Motor neuron (in vitro differentiated cells): ENCODE measurements at regions not wholly inside any gene's neighbourhood (a gene's known extent, or its start where the extent isn't known, plus 50 kb on each side); places are given as distances from the start of the nearest gene placed in this dataset.

Experiments
- ATAC-seq, 8 experiments: fragments of 200-7000 bp; cut with Tn5 transposase; replicated peaks in 6 of 8; 2 replicates each; pipeline ENCODE4 v1.8.0; 2021; ENCODE audit warnings: mild to moderate bottlenecking in 8 of 8, moderate library complexity in 8 of 8
- H3K27ac ChIP-seq, 2 donors: fragments of 250-450 bp; sonication (Bioruptor Pico); 2 replicates each; pipeline ENCODE4 v1.9.0; 2021; ENCODE audit warnings: antibody characterized with exemption in 2 of 2, mild to moderate bottlenecking in 2 of 2, moderate library complexity in 1 of 2
- H3K4me1 ChIP-seq, 2 donors: fragments of 250-450 bp; sonication (Bioruptor Pico); replicated peaks in 1 of 2; 2 replicates each; pipeline ENCODE4 v1.6.1; 2021; ENCODE audit warnings: antibody characterized with exemption in 2 of 2, mild to moderate bottlenecking in 2 of 2, moderate library complexity in 1 of 2
- H3K4me3 ChIP-seq, 5 donors: fragments of 250-450 bp; sonication (Bioruptor Pico); 2 replicates each; pipeline ENCODE4 v1.9.0; 2021; ENCODE audit warnings: antibody characterized with exemption in 5 of 5, mild to moderate bottlenecking in 5 of 5, moderate library complexity in 4 of 5
- WGBS, 10 experiments: fragments of 450-650 bp; shearing (Covaris generic); methylation state at CpG; one replicate each; pipeline ENCODE4 v1.0.0; 2022; 5-methylcytosine and 5-hydroxymethylcytosine counted together
- in situ Hi-C, 9 experiments: fragments of 400-800 bp; cut with MboI; loops; one replicate each; pipeline ENCODE4 v1.15.0; 2021; ENCODE audit warnings: low sequenced_read_pairs in 9 of 9, low pct_unique_long_range_greater_than_20kb in 2 of 9; ENCODE audit not compliant: unreplicated experiment in 9 of 9

GRCh38 chr12:58034712-58035111, 93.3 kb downstream of the ATP23 start:
- ATAC-seq: no peak
- Histone ChIP-seq H3K4me3 (no peak overlapping the region), H3K4me1 (no peaks in the 10 kb centered on the region), H3K27ac (no peak overlapping the region)
- in situ Hi-C loops: no loop called here
- WGBS, 10 experiments: 14 to 80% (median 29%) methylated on average over 1 of the region's 1 CpG; no CpG with 5 or more reads in 3 of the 10 experiments

GRCh38 chr12:58041441-58041840, 100.1 kb downstream of the ATP23 start:
- WGBS, 10 experiments: 0 to 100% (median 92%) methylated on average over 1 to 2 of the region's 2 CpGs; no CpG with 5 or more reads in 2 of the 10 experiments
- in situ Hi-C loops: no loop called here
- no peak overlapping the region for H3K4me3 ChIP-seq
- ATAC-seq: no peak
- no peak overlapping the region for H3K27ac ChIP-seq
- H3K4me1 ChIP-seq: no peaks in the 10 kb centered on the region

- Histone ChIP-seq H3K4me3 (no peak overlapping the region), H3K27ac (no peak overlapping the region), H3K4me1 (no peaks in the 10 kb centered on the region)
- in situ Hi-C loops: no loop called here
- ATAC-seq: no peak
Measured at GRCh38 chr12:58044966-58045365, 103.6 kb downstream of the ATP23 start.

GRCh38 chr12:58046271-58046670, 104.9 kb downstream of the ATP23 start:
- Histone ChIP-seq H3K4me3 (no peak overlapping the region), H3K4me1 (no peaks in the 10 kb centered on the region), H3K27ac (no peak overlapping the region)
- in situ Hi-C loops: no loop called here
- no peak for ATAC-seq
- 0 to 80% (median 56%) methylated on average over 1 of the region's 1 CpG; no CpG with 5 or more reads in 2 of the 10 experiments for WGBS, 10 experiments

GRCh38 chr12:58051378-58051777, 110.0 kb downstream of the ATP23 start:
- 0 to 60% (median 53%) methylated on average over 1 of the region's 1 CpG; no CpG with 5 or more reads in 5 of the 10 experiments for WGBS, 10 experiments
- Histone ChIP-seq H3K4me3 (no peak overlapping the region), H3K27ac (no peak overlapping the region), H3K4me1 (no peaks in the 10 kb centered on the region)
- ATAC-seq: no peak
- in situ Hi-C loops: no loop called here

GRCh38 chr12:58064666-58065065, 123.3 kb downstream of the ATP23 start:
- in situ Hi-C loops: no loop called here
- Histone ChIP-seq H3K27ac (no peak overlapping the region), H3K4me1 (no peaks in the 10 kb centered on the region), H3K4me3 (no peak overlapping the region)
- WGBS, 10 experiments: 44 to 100% (median 100%) methylated on average over 1 of the region's 1 CpG
- ATAC-seq: no peak

- Histone ChIP-seq H3K27ac (no peak overlapping the region), H3K4me1 (no peaks in the 10 kb centered on the region), H3K4me3 (no peak overlapping the region)
- ATAC-seq: no peak
- in situ Hi-C loops: no loop called here
Measured at GRCh38 chr12:58066296-58066695, 124.9 kb downstream of the ATP23 start.

- in situ Hi-C loops: no loop called here
- no peak overlapping the region for H3K4me3 ChIP-seq
- H3K4me1 ChIP-seq: no peaks in the 10 kb centered on the region
- ATAC-seq: peak in 3 of 8 experiments; percentile 90 to 96 (median 95)
- WGBS, 10 experiments: 0 to 78% (median 20%) methylated on average over 1 of the region's 1 CpG; no CpG with 5 or more reads in 6 of the 10 experiments
- no peak overlapping the region for H3K27ac ChIP-seq
Measured at GRCh38 chr12:58067610-58068387, 126.4 kb downstream of the ATP23 start.

- Histone ChIP-seq H3K27ac (no peak overlapping the region), H3K4me3 (no peak overlapping the region), H3K4me1 (no peaks in the 10 kb centered on the region)
- ATAC-seq: no peak
- in situ Hi-C loops: no loop called here
Measured at GRCh38 chr12:58068706-58069105, 127.3 kb downstream of the ATP23 start.

- no peak for ATAC-seq
- Histone ChIP-seq H3K27ac (no peak overlapping the region), H3K4me3 (no peak overlapping the region), H3K4me1 (no peaks in the 10 kb centered on the region)
- 64 to 100% (median 92%) methylated on average over 1 to 2 of the region's 2 CpGs; no CpG with 5 or more reads in 1 of the 10 experiments for WGBS, 10 experiments
- in situ Hi-C loops: no loop called here
Measured at GRCh38 chr12:58069268-58069963, 128.0 kb downstream of the ATP23 start.

- H3K4me3 ChIP-seq: no peak overlapping the region
- WGBS, 10 experiments: 49 to 94% (median 80%) methylated on average over 1 to 2 of the region's 2 CpGs; no CpG with 5 or more reads in 3 of the 10 experiments
- no peaks in the 10 kb centered on the region for H3K4me1 ChIP-seq
- no peak overlapping the region for H3K27ac ChIP-seq
- in situ Hi-C loops: no loop called here
- no peak for ATAC-seq
Measured at GRCh38 chr12:58071994-58072393, 130.6 kb downstream of the ATP23 start.

GRCh38 chr12:58074259-58074658, 132.9 kb downstream of the ATP23 start:
- no CpG with 5 or more reads among the region's 1 CpG for WGBS, 10 experiments
- in situ Hi-C loops: no loop called here
- no peaks in the 10 kb centered on the region for H3K4me1 ChIP-seq
- no peak overlapping the region for H3K4me3 ChIP-seq
- no peak overlapping the region for H3K27ac ChIP-seq
- ATAC-seq: no peak

GRCh38 chr12:58079806-58080205, 138.4 kb downstream of the ATP23 start:
- in situ Hi-C loops: no loop called here
- H3K4me3 ChIP-seq: no peak overlapping the region
- no peak for ATAC-seq
- WGBS, 10 experiments: 14 to 88% (median 80%) methylated on average over 1 of the region's 1 CpG; no CpG with 5 or more reads in 3 of the 10 experiments
- no peaks in the 10 kb centered on the region for H3K4me1 ChIP-seq
- no peak overlapping the region for H3K27ac ChIP-seq

- H3K27ac ChIP-seq: no peak overlapping the region
- no peak for ATAC-seq
- H3K4me1 ChIP-seq: no peaks in the 10 kb centered on the region
- H3K4me3 ChIP-seq: no peak overlapping the region
- 0% methylated on average over 1 of the region's 1 CpG; no CpG with 5 or more reads in 7 of the 10 experiments for WGBS, 10 experiments
- in situ Hi-C loops: no loop called here
Measured at GRCh38 chr12:58081488-58081887, 140.1 kb downstream of the ATP23 start.
